ENCODE measurements at regions not wholly inside any gene's neighbourhood (a gene's known extent, or its start where the extent isn't known, plus 50 kb on each side); places are given as distances from the start of the nearest gene placed in this dataset.

DNA sequence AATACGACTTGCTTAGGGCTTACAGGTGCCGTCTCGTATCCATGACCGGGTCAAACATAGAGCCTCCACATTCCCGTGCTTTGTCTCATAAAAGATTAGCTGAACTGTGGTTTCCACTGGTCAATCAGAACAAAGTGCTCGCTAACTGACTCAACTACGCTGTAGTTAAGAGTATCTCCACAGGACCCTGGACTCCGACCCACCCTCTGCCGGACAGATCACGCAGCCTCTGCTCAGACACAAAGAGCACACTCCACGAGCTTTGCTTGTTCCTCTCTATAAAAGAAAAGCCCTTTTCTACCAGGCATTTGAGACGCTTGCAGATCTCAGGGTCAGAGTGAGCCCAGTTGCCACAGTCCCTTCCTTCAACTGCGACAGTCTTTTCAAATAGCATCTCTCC, 298.7 kb upstream of the CDH4 start:
- TF ChIP-seq, protein P1, sequence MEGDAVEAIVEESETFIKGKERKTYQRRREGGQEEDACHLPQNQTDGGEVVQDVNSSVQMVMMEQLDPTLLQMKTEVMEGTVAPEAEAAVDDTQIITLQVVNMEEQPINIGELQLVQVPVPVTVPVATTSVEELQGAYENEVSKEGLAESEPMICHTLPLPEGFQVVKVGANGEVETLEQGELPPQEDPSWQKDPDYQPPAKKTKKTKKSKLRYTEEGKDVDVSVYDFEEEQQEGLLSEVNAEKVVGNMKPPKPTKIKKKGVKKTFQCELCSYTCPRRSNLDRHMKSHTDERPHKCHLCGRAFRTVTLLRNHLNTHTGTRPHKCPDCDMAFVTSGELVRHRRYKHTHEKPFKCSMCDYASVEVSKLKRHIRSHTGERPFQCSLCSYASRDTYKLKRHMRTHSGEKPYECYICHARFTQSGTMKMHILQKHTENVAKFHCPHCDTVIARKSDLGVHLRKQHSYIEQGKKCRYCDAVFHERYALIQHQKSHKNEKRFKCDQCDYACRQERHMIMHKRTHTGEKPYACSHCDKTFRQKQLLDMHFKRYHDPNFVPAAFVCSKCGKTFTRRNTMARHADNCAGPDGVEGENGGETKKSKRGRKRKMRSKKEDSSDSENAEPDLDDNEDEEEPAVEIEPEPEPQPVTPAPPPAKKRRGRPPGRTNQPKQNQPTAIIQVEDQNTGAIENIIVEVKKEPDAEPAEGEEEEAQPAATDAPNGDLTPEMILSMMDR (IDR thresholded peaks at IDR 0.05; ENCODE audit: control insufficient read depth, insufficient read depth, low read depth, low read length, missing control alignments) = no peak
- no peak overlapping the region for H3K4me3 ChIP-seq (ENCODE audit: control insufficient read depth, low read depth, low read length)
- DNase-seq (ENCODE audit: low read depth) = no peak

GRCh38 chr20:60955706-60956105, 296.4 kb upstream of the CDH4 start:
- TF ChIP-seq, protein P1 (IDR thresholded peaks at IDR 0.05; ENCODE audit: control insufficient read depth, insufficient read depth, low read depth, low read length, missing control alignments) = no peak
- DNase-seq (ENCODE audit: low read depth) = no peak
- no peak overlapping the region for H3K4me3 ChIP-seq (ENCODE audit: control insufficient read depth, low read depth, low read length)

GRCh38 chr20:60956194-60956593, 295.9 kb upstream of the CDH4 start:
- H3K4me3 ChIP-seq (ENCODE audit: control insufficient read depth, low read depth, low read length) = no peak overlapping the region
- no peak for DNase-seq (ENCODE audit: low read depth)
- TF ChIP-seq, protein P1 (IDR thresholded peaks at IDR 0.05; ENCODE audit: control insufficient read depth, insufficient read depth, low read depth, low read length, missing control alignments) = no peak

DNA sequence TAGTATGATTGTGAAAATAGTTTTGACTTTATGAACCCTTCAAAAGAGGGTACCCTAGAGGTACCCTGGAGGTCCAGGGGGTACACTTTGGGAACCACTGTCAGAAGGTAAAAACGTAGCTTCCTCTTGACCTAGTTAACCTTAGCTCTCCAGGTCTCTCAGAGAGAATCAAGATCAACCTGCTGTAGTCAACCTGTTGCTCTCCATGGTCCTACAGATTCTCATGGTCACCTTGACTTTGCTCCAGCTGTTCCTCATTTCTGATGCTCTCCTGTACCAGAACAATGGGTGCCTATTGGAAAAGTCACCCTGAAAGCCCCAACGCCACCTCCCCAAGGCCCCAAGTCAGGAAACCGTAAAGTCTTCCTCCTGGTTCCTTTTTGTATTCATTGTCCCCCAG, 294.4 kb upstream of the CDH4 start:
- no peak overlapping the region for H3K4me3 ChIP-seq (ENCODE audit: control insufficient read depth, low read depth, low read length)
- no peak for DNase-seq (ENCODE audit: low read depth)
- TF ChIP-seq, protein P1 (IDR thresholded peaks at IDR 0.05; ENCODE audit: control insufficient read depth, insufficient read depth, low read depth, low read length, missing control alignments) = no peak

GRCh38 chr20:60959971-60960370, 292.1 kb upstream of the CDH4 start:
- no peak for DNase-seq (ENCODE audit: low read depth)
- no peak overlapping the region for H3K4me3 ChIP-seq (ENCODE audit: control insufficient read depth, low read depth, low read length)
- TF ChIP-seq, protein P1 (IDR thresholded peaks at IDR 0.05; ENCODE audit: control insufficient read depth, insufficient read depth, low read depth, low read length, missing control alignments) = no peak

- TF ChIP-seq, protein P1 (IDR thresholded peaks at IDR 0.05; ENCODE audit: control insufficient read depth, insufficient read depth, low read depth, low read length, missing control alignments) = no peak
- no peak overlapping the region for H3K4me3 ChIP-seq (ENCODE audit: control insufficient read depth, low read depth, low read length)
- DNase-seq (ENCODE audit: low read depth) = no peak
Observed at GRCh38 chr20:60960500-60960899, 291.6 kb upstream of the CDH4 start.

- TF ChIP-seq, protein P1 (IDR thresholded peaks at IDR 0.05; ENCODE audit: control insufficient read depth, insufficient read depth, low read depth, low read length, missing control alignments) = no peak
- no peak for DNase-seq (ENCODE audit: low read depth)
- no peak overlapping the region for H3K4me3 ChIP-seq (ENCODE audit: control insufficient read depth, low read depth, low read length)
Observed at GRCh38 chr20:60961551-60961950, 290.5 kb upstream of the CDH4 start.
